ENCODE measurements at regions not wholly inside any gene's neighbourhood (a gene's known extent, or its start where the extent isn't known, plus 50 kb on each side); places are given as distances from the start of the nearest gene placed in this dataset.
"Not testable (repeated sequence)": the region's sequence is repeated elsewhere in the genome, so short reads cannot be mapped to it uniquely, and the experiment has no call there.

GRCh38 chr3:177787279-177788041, 590.2 kb upstream of the TBL1XR1 start:
- no peak for TF ChIP-seq ZNF274 (IDR thresholded peaks at IDR 0.05; ENCODE audit: low read depth, low read length)
- H3K4me3 ChIP-seq (ENCODE audit: low read length) = no peak overlapping the region

DNA sequence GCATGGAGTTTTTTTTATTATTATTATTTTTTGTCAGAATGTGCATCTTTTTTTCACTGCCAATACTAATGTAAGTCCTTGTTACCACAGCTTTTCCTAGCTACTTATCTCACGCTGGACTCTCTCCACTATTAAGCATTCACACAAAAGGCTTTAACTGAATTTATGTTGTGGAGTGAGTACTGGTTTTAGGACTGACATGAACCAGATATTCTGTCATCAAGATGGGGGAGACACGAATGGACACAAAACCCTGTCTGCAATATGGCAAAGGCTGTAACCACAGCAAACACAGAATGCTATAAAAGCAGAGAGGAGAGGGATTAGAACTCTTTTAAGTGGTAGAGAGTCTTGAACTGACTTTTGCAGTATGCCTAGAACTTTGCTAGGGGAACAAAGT, 592.2 kb upstream of the TBL1XR1 start:
- TF ChIP-seq ZNF274 (IDR thresholded peaks at IDR 0.05; ENCODE audit: low read depth, low read length) = no peak
- H3K4me3 ChIP-seq (ENCODE audit: low read length) = no peak overlapping the region

DNA sequence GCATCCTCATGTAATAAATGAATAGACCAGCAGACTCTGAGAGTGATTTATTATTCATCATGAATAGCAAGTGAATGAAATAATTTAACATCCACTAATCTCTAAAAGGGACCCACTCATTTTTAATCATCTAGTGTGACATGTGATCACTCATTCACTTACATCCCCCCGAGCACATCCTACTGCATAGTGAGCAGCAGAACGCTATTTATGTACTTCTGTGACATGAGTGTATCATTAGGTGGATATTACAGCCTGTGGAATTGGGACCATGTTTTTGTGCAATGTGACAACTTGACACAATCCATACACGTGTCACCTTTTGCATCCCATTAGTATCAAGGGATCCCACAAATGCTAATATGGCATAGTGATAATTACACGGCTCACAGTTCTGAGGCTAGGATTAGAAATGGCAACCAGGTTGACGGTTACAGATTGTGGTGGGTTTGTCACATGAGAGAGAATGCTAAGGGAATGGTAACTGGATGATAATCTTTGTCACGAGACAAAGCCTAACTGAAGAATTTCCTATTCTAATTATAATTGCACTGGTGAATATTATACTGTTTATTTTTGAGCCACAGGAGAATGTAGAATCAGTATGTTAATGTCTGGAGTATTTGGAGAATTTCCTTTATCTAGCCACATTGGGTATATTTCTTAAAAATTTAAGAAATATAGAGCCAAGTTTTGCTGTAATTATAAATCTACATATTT, 595.2 kb upstream of the TBL1XR1 start:
- no peak overlapping the region for H3K4me3 ChIP-seq (ENCODE audit: low read length)
- no peak for TF ChIP-seq ZNF274 (IDR thresholded peaks at IDR 0.05; ENCODE audit: low read depth, low read length)

- no peak overlapping the region for H3K4me3 ChIP-seq (ENCODE audit: low read length)
- no peak for TF ChIP-seq ZNF274 (IDR thresholded peaks at IDR 0.05; ENCODE audit: low read depth, low read length)
These were observed 596.2 kb upstream of the TBL1XR1 start for GRCh38 chr3:177793451-177793850.

DNA sequence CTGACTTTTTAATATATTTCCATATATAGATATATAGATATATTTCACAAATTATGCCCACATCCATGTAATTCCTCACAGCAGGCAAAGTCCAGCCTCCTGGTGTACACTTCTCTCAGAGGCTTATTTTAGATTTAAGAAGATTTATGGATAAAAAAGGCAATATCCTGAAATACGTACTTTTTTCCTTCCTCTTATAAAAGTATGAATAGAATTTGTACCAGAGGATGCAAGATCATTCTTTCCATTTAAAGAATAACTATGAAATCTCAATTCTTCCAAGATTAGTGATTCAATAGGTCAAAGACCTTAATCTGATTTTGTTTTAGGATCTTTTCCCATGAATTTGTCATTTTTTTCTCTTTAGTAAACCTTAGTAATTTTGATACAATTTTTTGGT, 597.9 kb upstream of the TBL1XR1 start:
- TF ChIP-seq ZNF274 (IDR thresholded peaks at IDR 0.05; ENCODE audit: low read depth, low read length) = no peak
- H3K4me3 ChIP-seq (ENCODE audit: low read length) = no peak overlapping the region

DNA sequence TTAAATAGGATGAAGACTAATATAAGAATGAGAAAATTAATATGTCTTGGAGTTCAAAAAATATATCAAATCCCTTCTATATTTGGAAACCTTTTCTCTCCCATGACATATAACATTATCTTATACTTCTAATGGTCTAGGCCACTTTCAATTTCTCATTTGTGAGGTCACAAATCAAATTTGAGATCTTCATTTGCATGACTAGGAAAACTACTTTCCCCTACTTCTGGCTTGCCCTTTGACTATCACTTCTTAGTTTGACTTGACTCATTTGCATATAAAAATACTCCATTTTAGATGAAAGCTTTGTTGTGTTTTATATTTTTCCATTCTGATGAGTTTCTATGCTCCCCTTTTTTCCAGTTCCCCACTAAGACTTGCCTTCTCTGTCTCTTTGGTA, 598.6 kb upstream of the TBL1XR1 start:
- TF ChIP-seq ZNF274 (IDR thresholded peaks at IDR 0.05; ENCODE audit: low read depth, low read length) = no peak

DNA sequence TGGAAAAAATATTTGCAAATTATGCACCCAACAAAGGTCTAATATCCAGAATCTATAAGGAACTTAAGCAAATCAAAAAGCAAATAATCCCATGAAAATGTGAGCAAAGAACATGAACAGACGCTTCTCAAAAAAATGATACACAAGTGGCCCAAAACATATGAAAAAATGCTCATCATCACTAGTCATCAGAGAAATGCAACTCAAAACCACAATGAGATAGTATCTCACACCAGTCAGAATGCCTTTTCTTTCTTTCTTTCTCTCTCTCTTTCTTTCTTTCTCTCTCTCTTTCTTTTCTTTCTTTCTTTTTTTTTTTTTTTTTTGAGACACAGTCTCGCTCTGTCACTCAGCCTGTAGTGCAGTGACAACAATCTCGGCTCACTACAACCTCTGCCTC, 602.9 kb upstream of the TBL1XR1 start:
- not testable (repeated sequence) for H3K4me3 ChIP-seq (ENCODE audit: low read length)

More for the DNA sequence above, 598.6 kb upstream of the TBL1XR1 start:
- H3K4me3 ChIP-seq (ENCODE audit: low read length) = no peak overlapping the region

- no peak for TF ChIP-seq ZNF274 (IDR thresholded peaks at IDR 0.05; ENCODE audit: low read depth, low read length)
- no peak overlapping the region for H3K4me3 ChIP-seq (ENCODE audit: low read length)
These were observed 603.3 kb upstream of the TBL1XR1 start for GRCh38 chr3:177800561-177800960.

DNA sequence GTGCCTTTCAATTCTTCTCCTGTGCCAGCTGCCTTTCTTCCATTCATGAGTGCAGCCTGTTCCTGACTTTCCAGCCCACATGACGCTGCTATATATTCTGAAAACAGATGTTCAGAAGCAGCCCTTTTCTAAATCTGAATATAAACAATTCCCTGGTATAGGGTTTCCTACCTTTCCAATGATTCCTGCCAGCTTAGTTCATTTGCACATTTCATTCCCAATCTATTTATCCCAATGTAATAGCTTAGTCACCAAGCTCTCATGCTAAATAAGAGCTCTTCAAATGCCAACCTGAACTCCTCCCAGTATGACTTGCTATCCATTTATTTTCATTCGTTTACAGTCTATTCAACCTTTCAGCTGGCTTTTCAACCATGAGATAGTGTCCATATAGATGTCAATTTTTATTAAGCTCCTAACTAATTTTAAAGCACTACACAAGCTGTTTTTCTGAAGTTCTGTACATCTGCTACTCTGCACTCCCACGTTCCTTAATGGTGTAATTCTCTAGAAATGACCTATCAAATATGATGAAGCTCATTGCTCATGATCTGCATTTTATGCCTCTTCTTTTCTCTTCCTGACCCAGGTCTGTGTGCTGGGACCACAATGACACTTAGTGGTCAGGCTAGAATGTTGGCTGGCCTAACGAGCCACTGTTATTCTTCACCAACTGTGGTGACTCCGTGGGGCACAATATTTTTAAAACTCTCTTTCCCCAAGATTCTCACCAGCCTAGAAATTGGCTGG, 605.0 kb upstream of the TBL1XR1 start:
- H3K4me3 ChIP-seq (ENCODE audit: low read length) = no peak overlapping the region
- TF ChIP-seq ZNF274 (IDR thresholded peaks at IDR 0.05; ENCODE audit: low read depth, low read length) = no peak

GRCh38 chr3:177803500-177803899, 606.2 kb upstream of the TBL1XR1 start:
- no peak for TF ChIP-seq ZNF274 (IDR thresholded peaks at IDR 0.05; ENCODE audit: low read depth, low read length)
- H3K4me3 ChIP-seq (ENCODE audit: low read length) = no peak overlapping the region

DNA sequence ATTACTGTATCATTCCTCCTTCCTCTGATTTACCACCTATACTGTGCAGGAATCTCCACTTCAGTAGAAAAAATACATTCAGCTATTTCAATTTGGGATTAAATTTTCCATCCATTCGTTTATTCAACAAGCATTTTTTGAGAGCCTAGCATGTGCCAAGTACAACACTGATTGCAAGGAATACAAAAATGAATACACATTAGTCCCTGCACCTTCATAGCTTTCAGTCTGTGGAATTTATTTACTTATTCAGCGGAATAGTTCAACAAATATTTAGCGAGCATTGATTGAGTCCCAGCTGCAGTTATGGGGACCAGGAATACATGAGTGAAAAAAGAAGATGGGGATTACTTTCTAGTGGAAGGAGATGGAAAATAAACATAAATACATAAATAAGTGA, 606.8 kb upstream of the TBL1XR1 start:
- no peak for TF ChIP-seq ZNF274 (IDR thresholded peaks at IDR 0.05; ENCODE audit: low read depth, low read length)
- no peak overlapping the region for H3K4me3 ChIP-seq (ENCODE audit: low read length)

DNA sequence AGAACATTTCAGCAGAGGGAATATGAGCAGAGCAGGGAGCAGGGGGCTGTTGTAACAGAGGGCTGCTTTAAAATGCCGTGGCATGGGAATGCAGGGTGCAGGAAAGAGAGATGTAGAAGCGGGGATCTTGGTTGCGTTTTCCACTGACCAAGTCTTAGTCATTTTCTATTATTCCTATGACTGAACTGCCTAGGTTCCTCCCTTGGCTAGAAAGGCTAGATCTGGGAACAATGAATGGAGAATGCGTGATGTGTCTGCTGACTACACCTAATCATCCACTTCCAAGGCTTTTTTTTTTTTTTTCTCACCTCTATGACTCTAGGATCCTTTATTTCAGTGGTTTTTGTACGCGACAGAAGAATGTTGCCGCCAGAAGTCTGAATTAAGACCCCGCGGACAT, 607.4 kb upstream of the TBL1XR1 start:
- no peak for TF ChIP-seq ZNF274 (IDR thresholded peaks at IDR 0.05; ENCODE audit: low read depth, low read length)
- no peak overlapping the region for H3K4me3 ChIP-seq (ENCODE audit: low read length)

- H3K4me3 ChIP-seq (ENCODE audit: low read length) = no peak overlapping the region
- no peak for TF ChIP-seq ZNF274 (IDR thresholded peaks at IDR 0.05; ENCODE audit: low read depth, low read length)
These were observed 610.0 kb upstream of the TBL1XR1 start for GRCh38 chr3:177807150-177807875.

DNA sequence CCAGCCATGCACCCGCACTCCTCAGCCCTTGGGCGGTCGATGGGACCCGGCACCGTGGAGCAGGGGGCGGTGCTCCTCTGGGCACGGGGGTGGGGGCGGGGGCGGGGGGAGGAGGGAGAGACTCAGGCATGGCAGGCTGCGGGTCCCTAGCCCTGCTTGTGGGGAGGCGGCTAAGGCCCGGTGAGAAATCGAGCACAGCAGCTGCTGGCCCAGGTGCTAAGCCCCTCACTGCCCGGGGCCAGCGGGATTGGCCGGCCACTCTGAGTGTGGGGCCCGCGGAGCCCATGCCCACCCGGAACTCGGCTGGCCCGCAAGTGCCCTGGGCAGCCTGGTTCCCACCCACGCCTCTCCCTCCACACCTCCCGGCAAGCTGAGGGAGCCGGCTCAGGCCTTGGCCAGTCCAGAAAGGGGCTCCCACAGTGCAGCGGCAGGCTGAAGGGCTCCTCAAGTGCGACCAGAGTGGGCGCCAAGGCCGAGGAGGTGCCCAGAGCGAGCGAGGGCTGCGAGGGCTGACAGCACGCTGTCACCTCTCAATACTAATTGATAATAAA, 611.7 kb upstream of the TBL1XR1 start:
- not testable (repeated sequence) for H3K4me3 ChIP-seq (ENCODE audit: low read length)

All from GM08714 (cell line).